CD4-positive, alpha-beta T cell treated with Interleukin-4 for 4 hours (primary cell): ENCODE measurements at regions not wholly inside any gene's neighbourhood (a gene's known extent, or its start where the extent isn't known, plus 50 kb on each side); places are given as distances from the start of the nearest gene placed in this dataset.

ENCODE experiments used
- DNase-seq: peaks from one replicate; pipeline ENCODE4 v3.0.0-alpha.2; 2020

- DNase-seq, result no peak
Measured at GRCh38 chr2:144071461-144071860, 448.5 kb downstream of the ZEB2 start.

GRCh38 chr2:144067506-144067905 lies 452.4 kb downstream of the ZEB2 start:
- DNase-seq, result no peak

- no peak for DNase-seq
Measured at GRCh38 chr2:144063602-144064001, 456.3 kb downstream of the ZEB2 start.

- no peak for DNase-seq
Measured at GRCh38 chr2:144054911-144055310, 465.0 kb downstream of the ZEB2 start.

GRCh38 chr2:144052083-144052482 lies 467.8 kb downstream of the ZEB2 start:
- DNase-seq, result no peak

GRCh38 chr2:144049137-144049536 lies 470.8 kb downstream of the ZEB2 start:
- DNase-seq, result no peak

- no peak for DNase-seq
Measured at GRCh38 chr2:144048631-144049060, 471.3 kb downstream of the ZEB2 start.

GRCh38 chr2:144042751-144043150 lies 477.2 kb downstream of the ZEB2 start:
- no peak for DNase-seq

GRCh38 chr2:144041612-144042011 lies 478.3 kb downstream of the ZEB2 start:
- no peak for DNase-seq

- DNase-seq, result no peak
Measured at GRCh38 chr2:144040834-144041233, 479.1 kb downstream of the ZEB2 start.

GRCh38 chr2:144032566-144032965 lies 487.4 kb downstream of the ZEB2 start:
- DNase-seq, result no peak

GRCh38 chr2:144030791-144031190 lies 489.1 kb downstream of the ZEB2 start:
- no peak for DNase-seq

- no peak for DNase-seq
Measured at GRCh38 chr2:144027593-144027992, 492.3 kb downstream of the ZEB2 start.

GRCh38 chr2:144026753-144027152 lies 493.2 kb downstream of the ZEB2 start:
- DNase-seq, result no peak

- no peak for DNase-seq
Measured at GRCh38 chr2:144020047-144020446, 499.9 kb downstream of the ZEB2 start.

- no peak for DNase-seq
Measured at GRCh38 chr2:144015655-144016245, 504.2 kb downstream of the ZEB2 start.

- DNase-seq, result no peak
Measured at GRCh38 chr2:144015036-144015435, 504.9 kb downstream of the ZEB2 start.

GRCh38 chr2:144014103-144014502 lies 505.8 kb downstream of the ZEB2 start:
- no peak for DNase-seq

GRCh38 chr2:144012304-144012703 lies 507.6 kb downstream of the ZEB2 start:
- DNase-seq, result no peak

- no peak for DNase-seq
Measured at GRCh38 chr2:144011553-144011952, 508.4 kb downstream of the ZEB2 start.

GRCh38 chr2:144011098-144011497 lies 508.8 kb downstream of the ZEB2 start:
- no peak for DNase-seq

- DNase-seq, result no peak
Measured at GRCh38 chr2:144010096-144010836, 509.7 kb downstream of the ZEB2 start.

- no peak for DNase-seq
Measured at GRCh38 chr2:144006139-144006538, 513.8 kb downstream of the ZEB2 start.

- DNase-seq, result no peak
Measured at GRCh38 chr2:144004742-144005141, 515.2 kb downstream of the ZEB2 start.
